Right hindlimb (tissue), 1 donor: ENCODE measurements at regions not wholly inside any gene's neighbourhood (a gene's known extent, or its start where the extent isn't known, plus 50 kb on each side); places are given as distances from the start of the nearest gene placed in this dataset.
"Not testable (repeated sequence)": the region's sequence is repeated elsewhere in the genome, so short reads cannot be mapped to it uniquely, and the experiment has no call there.

Source experiments
- DNase-seq: peaks from one replicate; pipeline ENCODE4 v3.0.0-alpha.2; 2018

DNA sequence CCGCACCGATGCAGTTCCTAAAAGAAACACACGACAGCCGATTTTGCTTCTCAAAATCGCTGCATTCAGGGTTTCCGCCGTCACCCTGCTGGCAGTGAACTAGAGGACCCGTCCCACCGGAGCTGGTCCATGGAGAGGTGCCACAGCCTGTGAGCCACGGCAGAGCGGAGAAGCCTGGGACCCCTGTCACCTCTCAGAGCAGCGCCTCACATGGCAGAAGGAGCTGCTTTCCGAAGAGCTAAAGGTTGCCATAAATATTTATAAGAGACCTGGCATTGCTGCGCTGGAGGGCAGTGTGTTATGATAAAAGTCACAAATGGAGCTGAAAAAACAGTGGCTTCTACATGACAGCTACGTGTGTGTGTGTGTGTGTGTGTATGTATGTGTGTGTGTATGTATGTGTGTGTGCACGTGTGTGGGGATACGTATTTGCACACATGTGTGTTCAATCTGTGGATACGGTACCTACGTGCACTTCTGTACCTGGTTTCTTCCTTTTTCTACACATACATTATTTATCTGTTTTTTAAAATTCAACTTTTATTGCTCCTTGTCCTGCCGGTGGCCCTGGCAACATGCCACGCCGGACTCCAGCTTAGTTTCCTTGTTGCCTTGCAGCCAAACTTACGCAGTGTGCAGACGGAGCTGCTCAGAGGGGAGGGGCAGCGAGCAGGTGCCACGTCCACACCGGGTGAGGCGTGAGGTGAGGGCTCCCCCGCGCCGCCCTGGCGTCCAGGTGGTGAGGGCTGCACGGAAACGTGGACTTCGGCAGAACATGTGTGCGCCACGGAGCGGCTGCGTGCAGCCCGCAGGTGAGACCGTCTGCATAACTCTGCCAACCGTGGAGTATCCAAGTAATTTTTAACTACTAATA is 115.2 kb upstream of the PITRM1 start:
- no peak for DNase-seq

DNA sequence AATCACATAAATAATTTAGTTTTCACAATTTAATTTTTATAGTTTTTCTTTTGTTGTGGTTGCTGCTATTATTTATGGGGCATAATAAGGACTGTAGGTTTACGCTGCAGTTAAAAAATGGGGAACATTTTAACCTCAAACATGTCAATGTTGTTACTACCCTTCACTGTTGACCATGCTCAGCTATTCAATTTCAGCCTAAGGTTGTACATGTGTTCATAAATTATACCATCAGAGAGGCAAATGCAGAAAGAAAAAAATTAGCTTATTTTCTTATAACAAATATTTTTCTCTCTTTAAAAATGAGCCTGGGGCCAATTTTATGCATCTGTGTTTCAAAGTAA is 110.1 kb upstream of the PITRM1 start:
- DNase-seq: no peak

DNA sequence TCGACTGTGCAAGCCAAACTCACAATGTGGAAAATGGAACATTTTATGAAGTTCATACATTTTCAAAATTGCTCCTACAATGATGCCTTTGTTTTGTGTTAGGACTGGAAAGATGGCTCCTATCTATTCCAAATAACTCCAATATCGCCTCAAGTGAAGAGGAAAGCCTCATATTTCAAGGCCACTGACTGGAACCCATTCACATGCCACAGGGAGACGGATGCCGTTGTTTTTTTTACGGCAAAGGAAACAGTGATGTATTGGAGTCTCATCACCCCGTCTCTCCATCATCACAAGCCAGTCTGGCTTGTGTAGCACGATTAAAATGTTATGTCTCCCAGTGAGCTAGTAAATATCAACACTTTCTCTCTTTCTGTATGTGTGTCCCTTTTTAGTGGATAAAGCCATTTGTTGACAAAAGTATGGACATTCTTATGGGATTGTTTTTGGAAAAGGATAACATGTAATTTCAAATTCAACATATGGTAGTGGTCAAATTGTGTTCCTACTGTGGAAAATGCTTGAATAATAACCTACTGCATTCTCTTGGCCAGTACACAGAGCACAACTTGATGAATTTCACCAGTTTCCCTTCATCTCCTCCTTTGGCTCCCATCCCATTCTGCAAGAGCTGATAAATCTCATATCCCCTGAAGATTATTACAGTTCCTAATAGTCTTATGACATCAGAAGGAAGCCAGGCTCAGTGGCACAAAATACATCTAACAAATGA is 109.5 kb upstream of the PITRM1 start:
- no peak for DNase-seq

DNA sequence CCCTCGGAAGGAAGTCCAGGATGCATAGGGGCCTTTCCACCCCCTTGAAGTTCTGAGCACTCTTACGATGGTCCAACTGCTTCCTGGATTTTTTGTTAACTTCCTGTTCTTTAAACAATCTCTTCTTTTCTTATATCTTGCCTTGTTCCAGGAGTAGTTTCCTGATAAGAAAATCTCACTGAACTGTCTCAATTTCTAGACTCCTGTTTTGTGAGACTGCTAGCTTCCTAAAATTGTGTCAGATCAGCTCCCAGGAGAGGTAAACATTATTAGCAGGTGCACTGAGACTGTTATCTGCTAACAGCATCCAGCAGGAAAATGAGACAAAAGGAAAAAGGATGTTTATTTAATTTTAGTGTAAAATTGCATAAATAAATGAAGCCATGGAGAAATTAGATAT is 106.2 kb upstream of the PITRM1 start:
- DNase-seq: no peak

DNA sequence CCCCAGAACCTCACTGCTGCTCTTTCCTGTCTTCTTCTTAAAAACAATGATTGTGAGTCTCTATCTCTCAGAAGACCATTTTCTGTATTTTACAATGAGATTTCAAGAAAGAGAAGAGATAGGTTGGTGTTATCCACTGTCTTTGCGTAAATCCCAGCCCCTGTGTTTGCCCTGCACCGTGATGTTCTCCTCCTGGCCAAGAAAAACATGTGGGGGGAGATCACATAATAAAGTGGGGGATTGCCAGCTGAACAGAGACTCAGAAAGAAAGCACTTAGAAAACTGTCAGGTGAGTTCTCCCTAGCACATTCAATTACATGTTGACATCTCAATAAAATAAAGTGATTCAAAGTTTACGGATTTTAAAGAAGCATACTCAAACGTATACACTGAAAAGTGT is 105.0 kb upstream of the PITRM1 start:
- DNase-seq: no peak

DNA sequence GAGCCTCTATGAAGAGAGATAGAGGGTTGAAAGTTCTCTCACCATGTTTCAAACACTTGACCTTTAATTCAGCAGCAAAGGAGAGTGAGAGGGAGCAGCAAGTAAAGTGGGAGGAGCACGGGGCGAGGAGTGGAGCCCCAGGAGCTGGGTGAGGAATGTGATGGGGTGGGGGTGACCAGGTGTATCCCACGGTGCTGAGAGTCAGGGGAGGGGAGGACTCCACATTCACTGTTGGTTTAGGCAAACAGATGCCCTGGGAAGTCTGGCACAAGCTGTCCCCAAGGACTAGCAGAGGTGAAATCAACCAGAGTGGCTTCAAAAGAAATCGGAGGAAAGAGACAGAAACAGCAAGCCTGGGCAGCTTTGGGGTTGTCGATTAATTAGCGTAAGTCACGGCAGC is 101.8 kb upstream of the PITRM1 start:
- DNase-seq: no peak

DNA sequence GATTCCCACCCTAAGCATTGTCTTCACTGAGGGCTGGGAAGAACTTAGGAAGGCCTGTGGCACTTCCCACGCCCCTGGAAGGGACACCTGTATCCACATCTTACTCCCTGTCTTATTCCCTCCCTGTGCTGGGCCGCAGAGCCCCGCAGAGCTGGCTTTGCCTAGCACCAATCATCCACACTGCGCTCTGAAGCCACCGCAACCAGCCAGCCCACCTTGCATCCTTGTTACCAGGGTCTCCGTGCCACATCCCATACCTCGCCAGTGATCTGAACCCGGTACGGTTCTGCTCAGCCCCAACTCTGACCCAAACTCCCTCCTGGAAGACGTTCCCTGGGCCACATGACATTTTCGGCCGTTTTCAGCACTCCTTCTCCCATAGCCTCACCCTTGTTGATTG is 101.4 kb upstream of the PITRM1 start:
- no peak for DNase-seq

DNA sequence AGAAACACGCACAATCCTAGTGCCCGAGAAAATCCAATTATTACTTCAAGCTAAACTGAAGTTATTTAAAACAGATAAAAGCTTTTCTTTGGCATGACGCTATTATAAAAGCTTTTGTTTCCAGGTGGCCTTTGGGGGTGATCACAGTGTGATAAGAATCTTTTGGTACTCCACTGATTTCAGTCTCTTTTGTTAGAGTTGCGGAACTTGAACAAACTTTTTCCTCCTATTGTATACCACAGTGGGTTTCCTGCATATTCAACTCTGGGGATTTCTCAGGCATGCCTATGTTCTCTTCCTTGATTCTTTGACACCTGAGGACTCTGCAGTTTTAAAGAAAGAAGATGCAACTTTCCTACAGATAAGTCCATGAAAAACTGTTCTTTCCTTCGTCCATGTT is 99.7 kb upstream of the PITRM1 start:
- no peak for DNase-seq

DNA sequence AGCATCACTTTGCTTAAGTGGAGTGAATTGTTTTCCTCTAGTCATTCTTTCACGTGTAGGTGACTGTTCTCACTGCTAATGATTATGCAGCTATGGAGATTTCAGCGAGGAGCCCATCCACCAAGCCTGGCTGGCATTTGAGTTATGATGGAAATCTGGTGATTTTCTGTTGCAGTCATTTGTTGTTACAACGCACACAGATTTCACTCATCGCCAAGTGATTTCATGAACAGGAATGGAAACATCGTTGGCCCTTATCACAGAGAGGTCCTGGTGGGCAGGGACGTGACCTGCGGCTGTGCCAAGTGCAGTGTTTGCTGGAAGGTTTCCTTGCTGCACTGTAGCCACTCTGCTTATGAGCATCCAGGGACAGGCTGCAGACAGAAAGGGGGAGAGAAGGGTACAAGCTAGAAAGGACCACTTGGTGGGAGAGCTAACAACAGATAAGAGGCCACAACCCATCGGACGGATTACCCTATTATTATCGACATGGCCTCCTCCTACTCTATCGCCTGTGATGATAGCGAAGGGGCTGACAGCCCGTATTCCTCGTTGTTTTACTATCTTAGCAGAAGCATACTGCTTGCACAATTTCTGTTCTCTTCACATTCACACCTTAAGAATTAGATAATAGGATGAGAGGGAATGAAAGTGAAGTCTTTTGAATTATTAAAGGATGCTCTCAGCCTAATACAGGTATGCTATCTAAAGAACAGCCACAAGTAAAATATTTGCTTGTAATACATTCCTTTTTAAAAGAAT is 99.0 kb upstream of the PITRM1 start:
- DNase-seq: no peak

DNA sequence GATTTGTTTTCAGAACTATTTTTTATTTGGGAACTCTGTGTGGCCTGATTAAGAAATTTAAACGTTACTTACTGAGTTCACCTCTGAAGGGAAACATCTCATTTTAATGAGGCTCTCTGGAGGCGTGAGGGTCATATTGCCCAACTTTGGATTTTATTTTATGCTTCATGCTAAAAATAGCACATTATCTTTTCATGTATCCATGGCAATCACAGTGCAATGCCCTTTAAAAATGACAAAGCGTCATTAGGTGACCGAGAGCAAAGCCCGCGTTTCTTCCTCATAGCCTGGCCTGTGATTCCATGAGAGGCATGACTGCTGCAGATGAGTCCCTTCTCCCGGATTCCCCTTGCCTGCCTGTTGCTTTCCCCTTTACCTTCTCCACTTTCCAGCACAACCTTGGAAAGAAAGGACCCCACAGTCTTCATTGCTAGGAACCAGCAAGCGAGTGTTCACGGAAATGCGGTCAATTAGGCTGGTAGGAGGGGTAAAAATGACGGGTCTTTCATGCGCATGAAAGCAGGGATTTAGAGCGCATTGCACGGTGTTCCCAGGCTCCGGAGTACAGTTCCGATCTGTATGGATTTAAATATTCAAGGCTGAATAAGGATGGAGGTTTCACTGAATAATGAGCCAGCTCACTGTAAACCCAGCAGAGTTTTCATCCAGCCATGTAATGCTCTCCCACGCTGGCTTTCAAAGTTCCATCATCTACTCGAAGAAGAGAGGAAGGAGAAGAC is 98.2 kb upstream of the PITRM1 start:
- DNase-seq: no peak

DNA sequence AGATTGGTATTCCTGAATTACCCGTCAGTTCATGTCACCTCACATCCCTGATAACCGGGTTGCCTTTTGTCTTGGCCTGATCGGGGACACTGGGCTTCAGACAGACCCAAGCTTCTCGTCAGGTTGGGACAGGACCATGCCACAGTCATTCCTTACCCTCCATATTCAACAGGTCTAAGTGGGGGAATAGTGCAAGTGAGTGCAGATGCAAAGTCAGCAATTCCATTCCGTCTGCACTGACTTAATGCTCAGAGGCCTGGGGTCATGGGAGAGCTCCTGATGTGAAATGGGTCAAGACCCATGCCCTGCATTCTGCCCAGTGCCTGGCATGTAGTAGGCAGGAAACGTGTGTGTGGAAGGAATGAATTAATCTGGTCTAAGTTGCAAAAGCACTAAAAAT is 95.4 kb upstream of the PITRM1 start:
- DNase-seq: no peak

DNA sequence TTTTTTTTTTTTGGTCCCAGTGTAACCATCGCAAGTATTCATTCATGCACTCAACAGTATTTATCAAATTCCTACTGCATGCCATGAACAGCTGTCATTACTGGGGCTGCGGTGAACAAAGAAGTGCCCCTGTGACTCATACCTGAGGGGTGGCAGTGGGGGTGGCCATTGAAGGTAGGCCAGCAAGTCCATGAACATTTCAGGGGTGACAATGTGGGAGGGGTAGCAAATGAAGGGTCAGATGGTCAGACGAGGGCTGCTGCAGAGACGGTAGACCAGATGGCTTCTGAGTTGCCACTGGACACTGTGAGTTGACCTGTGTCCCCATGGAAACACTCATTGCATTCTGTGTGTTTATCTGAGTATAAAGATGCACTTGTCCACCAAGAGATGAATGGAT is 92.5 kb upstream of the PITRM1 start:
- DNase-seq: no peak

DNA sequence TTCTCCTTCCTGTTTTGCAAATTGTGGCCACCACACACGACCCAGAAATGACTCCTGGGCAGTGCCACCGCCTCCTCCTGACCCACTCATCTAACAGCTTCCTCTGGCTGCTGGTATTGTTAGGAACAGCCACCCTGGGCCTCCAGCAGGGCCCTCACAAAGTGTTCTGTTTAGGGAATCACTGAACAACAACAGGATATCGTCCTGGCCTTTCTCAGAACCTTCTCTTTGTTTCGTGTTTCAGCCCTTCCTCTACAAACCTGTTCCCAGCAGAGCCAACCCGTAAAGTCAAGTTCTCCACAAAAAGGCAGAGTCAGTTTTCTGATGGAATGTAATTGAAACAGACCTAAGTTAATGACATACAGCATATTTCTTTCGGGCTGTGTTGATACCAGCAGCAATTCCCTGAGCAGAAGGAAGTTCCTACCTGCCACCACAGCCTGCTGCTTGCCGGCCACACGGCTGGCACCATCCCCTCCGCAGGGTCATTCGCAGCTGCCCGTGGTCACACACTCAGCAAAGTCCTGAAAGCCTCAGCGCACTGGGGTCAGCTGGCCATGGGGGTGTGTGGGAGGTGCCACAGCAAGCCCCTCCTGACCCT is 91.7 kb upstream of the PITRM1 start:
- peak; percentile 29 for DNase-seq

DNA sequence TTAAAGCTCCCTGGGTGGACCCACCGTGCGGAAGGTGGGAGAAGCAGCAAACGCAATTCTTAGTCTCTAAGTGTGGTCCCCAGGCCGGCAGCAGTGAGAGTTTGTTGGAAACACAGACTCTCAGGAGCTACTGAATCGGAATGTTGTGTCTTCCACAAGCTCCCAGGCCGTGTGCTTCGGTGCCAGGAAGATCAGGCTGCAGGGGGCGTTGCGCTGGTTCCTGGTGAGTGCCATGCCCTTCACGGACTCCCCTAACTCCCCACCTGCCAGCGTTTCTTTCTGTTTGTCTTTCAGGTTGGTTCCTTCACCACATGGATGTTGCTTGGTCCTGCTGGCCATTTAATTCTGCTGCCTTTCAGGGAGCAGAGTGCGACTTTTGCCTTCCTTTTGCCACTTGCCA is 91.2 kb upstream of the PITRM1 start:
- DNase-seq: no peak

DNA sequence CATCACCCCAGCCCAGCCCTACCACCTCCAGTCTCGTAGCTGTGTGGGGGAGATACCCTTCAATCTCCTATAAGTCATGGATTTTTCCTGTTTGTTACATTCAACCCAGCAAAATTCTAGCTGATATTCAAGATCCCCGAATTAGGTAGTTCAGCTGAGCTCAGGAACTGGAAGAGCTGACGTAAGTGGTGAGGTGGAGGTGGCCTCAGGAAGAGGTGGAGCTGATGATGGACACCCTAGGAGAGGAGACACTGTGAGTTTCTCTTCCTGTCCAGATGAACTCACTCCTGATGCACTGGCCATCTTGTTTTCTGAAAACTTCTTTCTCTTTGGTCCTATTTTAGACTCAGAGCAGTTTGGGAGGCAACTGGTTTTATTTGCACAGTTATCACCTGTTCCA is 90.5 kb upstream of the PITRM1 start:
- DNase-seq: no peak

DNA sequence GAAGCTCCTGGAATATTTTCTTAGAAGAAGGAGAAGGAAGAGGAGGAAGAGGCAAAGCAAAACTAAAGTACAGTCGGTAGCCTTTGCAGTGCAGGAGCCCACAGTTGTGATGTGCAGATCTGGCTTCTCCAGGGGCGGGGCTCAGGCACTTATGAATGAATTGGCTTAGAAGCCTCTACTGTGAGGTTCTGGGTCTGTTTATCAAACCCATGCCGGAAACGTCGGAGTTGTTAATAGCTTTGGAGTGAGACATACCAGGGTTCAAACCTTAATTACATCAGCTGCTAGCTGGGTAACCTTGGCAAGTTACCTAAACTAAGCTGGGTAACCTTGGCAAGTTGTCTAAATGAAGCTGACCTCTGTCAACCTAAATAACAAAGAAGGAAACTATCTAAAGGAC is 89.3 kb upstream of the PITRM1 start:
- DNase-seq: no peak

DNA sequence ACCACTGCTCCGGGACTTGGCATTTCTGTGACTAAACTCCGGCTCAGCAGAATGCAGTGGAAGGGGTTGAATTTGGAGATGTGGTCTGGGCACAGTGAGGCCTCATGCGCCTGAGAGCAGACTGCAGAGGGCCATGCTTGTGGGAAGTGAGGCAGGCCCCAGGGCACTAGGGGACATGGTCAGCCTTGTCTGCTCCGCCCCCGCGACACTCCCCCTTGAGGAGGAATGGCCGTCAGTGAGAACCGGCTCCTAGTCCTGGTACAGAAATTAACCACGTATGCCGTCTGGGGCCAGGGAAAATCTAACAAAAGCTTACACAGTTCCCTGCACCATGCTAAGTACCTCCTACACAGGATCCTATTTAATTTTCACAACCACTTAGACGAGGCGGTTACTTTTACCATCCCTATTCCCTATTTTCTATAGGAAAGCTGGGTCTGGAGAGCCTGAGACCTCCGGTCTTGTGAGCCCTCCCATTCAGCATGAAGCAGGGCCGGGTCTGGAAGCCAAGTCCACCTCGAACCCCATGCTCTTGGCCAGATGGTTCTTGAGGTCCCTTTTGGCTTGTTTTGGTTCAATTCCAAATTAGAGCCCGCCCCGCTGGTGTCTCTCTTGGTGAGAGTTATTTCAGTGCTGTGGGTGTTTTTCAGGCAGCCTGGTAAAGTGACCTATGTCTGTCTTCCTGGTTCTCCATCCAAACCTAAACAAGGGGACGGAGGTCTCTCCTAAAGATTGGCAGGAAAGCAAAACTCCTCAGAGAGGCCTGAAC is 87.7 kb upstream of the PITRM1 start:
- DNase-seq: no peak

DNA sequence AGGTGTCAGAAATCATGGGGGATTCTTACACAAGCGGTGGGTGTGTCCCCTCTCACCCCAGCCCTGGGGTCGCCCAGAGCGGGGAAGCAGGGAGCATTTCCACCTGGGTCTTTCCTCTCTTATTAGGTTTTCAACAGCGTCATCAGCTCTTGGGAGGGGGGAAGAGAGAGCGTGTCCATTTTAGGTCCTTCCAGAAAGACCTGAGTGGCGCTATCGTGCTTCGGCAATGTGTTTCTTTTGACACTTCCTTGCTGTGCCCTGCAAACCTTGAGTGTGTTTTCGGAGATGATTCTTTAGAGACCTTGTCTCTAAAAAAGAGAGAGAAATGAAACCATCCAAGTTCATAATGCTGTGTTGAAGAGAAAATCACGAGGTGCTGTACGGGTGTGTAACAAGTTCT is 86.9 kb upstream of the PITRM1 start:
- no peak for DNase-seq

DNA sequence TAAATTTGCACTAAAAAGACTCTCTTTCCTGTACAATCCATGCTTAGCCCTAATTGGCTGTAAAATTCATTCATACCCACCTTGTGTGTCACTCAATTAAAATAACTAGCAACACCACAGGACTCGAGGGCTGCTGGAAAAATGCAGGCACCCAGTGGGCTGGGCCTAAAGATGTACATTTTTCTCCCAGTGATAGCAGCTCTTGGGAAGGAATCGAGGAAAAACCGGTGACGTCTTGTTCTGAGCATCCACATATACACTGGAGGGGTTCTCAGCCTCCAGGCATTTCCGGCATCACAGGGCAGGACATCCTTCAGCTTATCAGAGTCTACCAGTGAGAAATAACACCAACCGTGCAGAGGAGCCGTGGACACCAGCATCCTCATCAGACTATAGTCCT is 85.8 kb upstream of the PITRM1 start:
- no peak for DNase-seq

DNA sequence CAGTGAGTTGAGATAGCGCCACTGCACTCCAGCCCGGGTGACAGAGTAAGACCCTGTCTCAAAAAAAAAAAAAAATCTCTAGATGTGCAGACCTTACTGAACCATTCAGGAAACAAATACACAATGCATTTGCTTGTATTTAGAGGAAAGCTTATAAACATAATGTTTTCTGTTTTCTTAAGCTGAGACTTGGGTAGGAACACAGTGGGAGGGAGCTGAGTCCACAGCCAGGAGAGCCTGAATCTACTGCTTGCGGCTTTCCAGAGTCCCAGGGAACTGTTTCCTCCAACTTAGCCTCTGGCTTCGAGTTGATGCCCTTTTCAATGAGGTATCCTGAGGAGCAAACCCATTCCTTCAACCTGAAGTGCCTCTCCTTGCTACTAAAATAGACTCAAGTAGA is 83.0 kb upstream of the PITRM1 start:
- no peak for DNase-seq

DNA sequence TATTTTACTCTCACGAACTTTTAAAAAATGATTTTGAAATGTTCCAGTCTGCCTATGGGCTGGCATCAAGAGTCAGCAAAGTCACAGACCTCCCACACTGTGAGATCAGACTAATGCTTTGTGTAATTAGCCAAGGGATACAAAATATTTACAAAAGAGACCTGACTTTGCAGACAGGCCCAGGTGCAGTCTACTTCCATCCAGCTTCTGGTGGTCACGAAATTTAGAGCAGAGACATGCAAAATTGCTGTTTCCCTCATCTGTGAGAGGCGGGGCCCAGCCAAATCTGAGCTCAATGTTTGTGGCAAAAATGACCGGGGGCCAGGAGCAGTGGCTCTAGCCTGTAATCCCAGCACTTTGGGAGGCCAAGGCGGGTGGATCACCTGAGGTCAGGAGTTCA is 82.5 kb upstream of the PITRM1 start:
- no peak for DNase-seq

DNA sequence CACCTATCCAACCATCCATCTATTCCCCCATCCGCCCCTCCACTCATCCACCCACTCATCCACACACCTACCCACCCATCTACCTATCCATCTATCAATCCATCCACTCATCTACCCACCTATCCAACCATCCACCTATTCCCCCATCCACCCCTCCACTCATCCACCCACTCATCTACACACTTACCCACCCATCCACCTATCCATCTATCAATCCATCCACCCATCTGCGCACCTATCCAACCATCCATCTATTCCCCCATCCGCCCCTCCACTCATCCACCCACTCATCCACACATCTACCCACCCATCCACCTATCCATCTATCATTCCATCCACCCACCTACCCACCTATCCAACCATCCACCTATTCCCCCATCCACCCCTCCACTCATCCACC is 81.4 kb upstream of the PITRM1 start:
- DNase-seq: not testable (repeated sequence)
